HG03280 (cell line): ENCODE measurements at regions not wholly inside any gene's neighbourhood (a gene's known extent, or its start where the extent isn't known, plus 50 kb on each side); places are given as distances from the start of the nearest gene placed in this dataset.

Experiments used
- ATAC-seq: cut with Tn5 transposase; IDR thresholded peaks from one replicate; pipeline ENCODE4 v1.9.1; 2021; ENCODE audit warnings: mild to moderate bottlenecking, moderate library complexity; ENCODE audit not compliant: unreplicated experiment

- ATAC-seq: no peak
These were observed 1414.3 kb upstream of the CDH6 start for GRCh38 chr5:29779141-29779540.

DNA sequence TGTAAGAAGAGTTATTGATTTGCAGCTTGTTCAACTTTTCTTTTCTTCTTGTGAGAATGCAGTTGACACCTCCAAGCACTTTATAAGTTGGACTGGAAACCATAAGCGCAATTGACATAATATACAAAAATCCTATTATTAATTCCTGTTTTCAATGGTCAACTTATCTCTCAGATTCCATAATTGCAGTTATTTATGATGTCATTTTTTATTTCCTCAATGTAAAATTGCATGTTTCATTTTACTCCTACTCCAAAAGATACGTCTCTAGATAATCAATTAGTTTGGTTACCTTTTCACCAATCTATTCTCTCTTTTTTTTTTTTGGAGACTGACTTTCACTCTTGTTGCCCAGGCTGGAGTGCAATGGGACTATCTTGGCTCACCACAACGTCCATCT, 1416.1 kb upstream of the CDH6 start:
- ATAC-seq: no peak

- ATAC-seq: no peak
These were observed 1422.5 kb upstream of the CDH6 start for GRCh38 chr5:29770936-29771335.

DNA sequence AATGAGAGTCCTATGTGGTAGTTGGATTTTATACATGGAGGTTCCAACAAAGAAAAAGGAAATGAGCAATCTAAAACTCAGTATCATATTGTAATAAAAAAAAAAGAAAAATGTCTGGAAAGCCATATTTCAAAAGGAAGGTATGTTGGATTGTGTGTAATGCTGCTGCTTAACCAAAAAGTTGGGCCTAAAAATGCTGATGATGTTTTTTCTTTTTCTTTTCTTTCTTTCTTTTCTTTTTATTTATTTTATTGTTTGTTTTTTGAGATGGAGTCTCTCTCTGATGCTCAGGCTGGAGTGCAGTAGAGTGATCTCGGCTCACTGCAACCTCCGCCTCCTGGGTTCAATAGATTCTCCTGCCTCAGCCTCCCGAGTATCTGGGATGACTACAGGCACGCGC, 1424.0 kb upstream of the CDH6 start:
- ATAC-seq: no peak

- no peak for ATAC-seq
These were observed 1434.5 kb upstream of the CDH6 start for GRCh38 chr5:29758986-29759421.

DNA sequence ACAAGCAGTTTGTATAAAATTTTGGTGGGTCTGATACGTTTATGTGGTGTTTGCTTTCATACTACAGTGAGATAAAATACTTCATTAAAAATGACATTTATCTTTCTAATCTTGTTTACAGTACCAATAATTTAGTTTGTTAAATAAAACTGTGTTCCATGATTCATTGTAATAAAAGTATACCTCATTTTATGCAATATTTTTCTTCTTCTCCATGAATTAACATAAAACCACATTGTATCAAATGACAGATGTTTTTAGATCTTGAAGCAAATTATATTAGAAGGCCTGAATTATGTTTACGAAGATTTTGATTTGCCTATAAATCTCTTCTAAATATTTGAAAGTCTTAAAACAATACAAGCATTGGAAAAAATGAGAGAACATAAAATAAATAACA, 1443.0 kb upstream of the CDH6 start:
- no peak for ATAC-seq

- no peak for ATAC-seq
These were observed 1448.9 kb upstream of the CDH6 start for GRCh38 chr5:29744618-29745017.

GRCh38 chr5:29720954-29721353, 1472.5 kb upstream of the CDH6 start:
- ATAC-seq: no peak

- no peak for ATAC-seq
These were observed 1474.3 kb upstream of the CDH6 start for GRCh38 chr5:29719171-29719570.

DNA sequence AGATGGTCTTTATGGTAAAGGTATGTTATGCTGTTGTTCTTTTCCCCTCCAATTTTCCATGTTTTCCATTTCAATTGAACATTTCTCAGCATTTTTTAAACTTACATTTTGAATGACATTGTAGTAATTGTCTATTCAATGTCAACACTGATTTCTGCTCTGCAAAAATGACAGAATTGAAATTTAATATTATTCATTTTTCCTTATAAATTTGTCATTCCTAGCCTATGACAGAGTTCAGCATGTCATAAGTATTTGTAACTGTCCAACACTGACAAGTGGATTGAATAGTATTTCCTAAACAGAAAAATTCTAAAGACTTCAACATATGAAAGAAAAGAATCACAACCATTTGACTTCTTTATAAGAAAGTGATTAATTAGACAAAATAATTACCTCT, 1478.3 kb upstream of the CDH6 start:
- ATAC-seq: no peak

DNA sequence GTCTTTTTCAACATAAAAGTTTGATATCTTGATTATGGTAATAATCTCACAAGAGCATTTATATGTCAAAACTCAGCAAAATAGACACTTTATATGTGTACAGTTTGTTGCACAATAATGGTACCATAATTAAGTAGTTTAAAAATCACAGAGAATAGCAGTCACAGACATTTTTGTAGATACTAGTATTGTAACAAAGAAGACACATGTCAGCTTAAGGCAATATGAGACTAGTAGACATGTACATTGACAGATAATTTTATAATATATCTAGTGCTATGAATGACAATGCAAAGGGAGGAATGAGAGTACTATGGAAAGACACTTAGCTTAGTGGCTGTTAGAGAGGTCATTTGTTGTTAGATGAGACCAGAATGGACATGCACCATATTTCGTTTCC, 1490.6 kb upstream of the CDH6 start:
- ATAC-seq: no peak

DNA sequence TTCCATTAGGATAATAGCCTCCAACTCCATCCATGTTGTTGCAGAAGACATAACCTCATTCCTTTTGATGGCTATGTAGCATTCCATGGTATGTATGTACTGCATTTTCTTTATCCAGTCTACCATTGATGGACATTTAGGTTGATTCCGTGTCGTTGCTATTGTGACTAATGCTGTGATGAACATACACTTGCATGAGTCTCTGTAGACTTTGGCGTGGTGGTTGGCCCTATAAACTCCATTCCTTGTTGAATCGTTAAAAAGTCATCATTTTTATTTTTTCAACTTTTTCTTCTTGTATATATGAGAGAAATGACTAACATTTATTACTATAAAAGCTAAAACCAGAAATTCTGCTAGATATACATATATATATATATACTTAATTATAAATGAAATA, 1491.9 kb upstream of the CDH6 start:
- no peak for ATAC-seq

- no peak for ATAC-seq
These were observed 1495.6 kb upstream of the CDH6 start for GRCh38 chr5:29697785-29698414.

DNA sequence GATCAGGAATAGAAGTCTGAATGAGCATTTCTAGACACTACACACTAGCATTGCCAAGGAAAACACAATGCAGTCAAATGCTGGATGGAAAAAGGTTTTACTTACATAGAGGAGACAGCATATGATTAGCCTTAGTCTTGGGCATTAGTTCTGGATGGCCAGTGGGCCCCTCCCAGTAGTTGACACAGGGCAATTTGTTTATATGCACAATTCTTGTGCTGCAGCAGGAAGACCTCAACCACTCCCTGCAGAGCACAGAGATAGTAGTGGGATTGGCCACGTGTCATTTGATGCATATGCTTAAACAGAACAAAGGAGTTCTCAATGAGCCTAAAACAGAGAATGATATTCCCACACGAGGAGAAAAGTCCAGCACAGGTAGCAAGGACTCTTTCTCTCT, 1496.2 kb upstream of the CDH6 start:
- ATAC-seq: no peak

GRCh38 chr5:29672678-29673077, 1520.8 kb upstream of the CDH6 start:
- ATAC-seq: no peak

DNA sequence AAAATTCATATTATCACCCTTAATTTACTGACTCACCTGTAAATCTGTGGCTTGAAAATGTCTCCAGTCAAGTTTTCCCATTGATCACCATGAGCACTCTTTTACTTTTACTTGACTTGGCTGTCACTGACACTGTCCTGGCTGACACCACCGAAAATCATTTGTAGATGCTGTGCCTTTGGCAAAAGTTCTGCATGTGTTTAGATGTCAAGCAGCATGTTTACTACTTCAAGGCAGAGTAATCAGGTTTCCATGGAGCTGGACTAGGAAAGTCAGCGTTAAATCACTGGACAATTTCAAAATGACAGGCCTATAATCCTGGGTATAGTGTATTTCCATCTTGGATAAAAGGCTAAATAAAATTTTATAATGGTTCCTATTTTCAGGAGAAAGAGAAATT, 1530.6 kb upstream of the CDH6 start:
- ATAC-seq: no peak

DNA sequence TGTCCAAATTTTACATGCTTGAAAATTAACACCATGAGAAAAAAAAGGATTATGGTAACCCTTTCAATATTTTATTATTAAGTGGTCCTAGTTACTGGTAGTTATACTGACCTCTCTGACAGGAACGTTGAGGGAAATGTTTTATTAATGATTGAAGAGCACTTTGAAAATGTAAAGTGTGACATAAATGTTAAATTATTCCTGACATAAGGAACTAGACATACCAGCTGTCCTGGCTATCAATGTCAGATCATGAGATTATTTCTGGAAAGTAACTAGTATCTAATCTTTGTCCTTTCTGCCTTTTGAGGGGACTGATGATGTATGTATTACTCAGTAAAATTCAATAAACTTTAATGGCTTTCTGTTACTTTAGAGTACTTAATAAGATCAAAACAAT, 1538.5 kb upstream of the CDH6 start:
- ATAC-seq: no peak

- no peak for ATAC-seq
These were observed 1544.2 kb upstream of the CDH6 start for GRCh38 chr5:29649321-29649720.

- no peak for ATAC-seq
These were observed 1550.9 kb upstream of the CDH6 start for GRCh38 chr5:29642601-29643000.

- no peak for ATAC-seq
These were observed 1579.3 kb upstream of the CDH6 start for GRCh38 chr5:29614206-29614605.

- no peak for ATAC-seq
These were observed 1605.2 kb upstream of the CDH6 start for GRCh38 chr5:29588236-29588635.

DNA sequence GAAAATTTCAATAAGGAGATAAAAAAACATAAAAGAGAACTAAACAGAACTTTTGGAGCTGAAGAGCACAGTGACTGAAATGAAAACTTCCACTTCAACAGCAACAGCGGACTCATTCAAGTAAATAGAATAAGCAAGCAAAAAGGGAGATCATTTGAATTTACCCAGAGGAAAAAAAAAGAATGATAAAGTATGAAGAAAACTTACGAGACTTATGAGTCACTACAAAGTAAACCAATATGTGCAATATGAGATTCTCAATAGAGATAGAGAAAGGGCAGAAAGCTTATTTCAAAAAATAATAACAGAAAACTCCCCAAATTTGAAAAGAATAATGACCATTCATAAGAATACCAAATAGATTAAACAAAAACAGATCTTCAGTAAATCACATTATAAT, 1605.7 kb upstream of the CDH6 start:
- no peak for ATAC-seq

DNA sequence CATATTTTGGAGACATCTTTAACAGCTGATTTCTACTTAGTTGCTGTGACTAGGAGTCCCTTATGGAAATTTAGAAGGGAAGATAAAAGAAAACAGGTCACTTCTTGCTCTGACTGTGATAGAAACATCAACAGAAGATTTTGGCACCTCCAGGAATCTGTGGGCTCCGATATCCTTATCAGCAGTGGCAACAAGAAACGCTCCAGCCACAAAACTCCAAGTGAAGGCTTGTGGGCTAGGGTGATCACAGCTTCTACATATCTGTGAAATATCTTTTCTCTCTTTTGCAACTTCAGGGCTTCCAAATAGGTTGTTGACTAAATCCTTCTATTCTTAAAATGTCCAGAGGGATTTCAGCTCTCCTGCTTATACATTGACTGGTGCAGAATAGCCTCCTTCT, 1625.5 kb upstream of the CDH6 start:
- no peak for ATAC-seq

DNA sequence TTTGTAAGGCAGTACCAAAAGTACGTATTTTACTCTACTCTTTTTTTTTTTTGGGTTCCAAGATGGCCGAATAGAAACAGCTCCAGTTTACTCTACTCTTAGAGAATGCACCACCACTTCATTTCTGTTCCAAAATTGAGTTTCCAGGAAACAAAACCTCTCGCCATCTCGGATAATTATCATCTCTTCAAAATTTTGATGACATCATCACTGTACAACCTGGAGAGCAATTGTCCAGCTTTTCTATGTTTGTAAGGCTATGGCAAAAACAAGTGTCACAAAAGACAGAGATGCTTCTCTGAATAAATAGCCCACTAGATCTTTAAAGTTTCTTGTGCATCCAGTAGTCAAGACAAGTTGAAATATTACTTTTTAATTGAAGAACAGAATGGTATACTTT, 1631.9 kb upstream of the CDH6 start:
- ATAC-seq: no peak
